ENCODE measurements at regions not wholly inside any gene's neighbourhood (a gene's known extent, or its start where the extent isn't known, plus 50 kb on each side); places are given as distances from the start of the nearest gene placed in this dataset.

DNA sequence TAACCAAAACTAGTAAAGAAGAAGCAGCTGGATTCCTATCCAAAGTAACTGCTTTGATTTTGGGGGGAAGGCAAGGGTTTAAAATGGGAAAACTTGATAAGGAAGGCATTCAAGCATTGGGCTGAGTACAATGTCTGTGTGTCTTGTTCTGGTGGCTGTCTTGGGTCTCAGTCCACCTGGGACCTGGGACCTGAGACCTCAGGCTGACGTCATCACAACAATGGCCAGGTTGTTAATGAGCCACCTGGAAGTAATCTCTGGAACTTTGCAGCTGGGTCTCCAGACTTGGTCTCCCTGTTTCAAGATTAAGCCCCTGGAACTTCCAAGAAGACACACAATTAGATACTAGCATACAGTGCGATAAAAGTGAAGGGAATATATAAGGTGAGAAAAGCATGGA is 157.5 kb downstream of the PIK3R1 start:
- no peak for ATAC-seq
- Mint-ChIP-seq H3K4me3 (no peak overlapping the region), H3K9me3 (peaks cover 3% of the 10 kb centered on the region), H3K27me3 (peaks cover 37% of the 10 kb centered on the region), H3K36me3 (no peaks in the 10 kb centered on the region), H3K4me1 (peaks cover 44% of the 10 kb centered on the region), H3K27ac (no peak overlapping the region)

DNA sequence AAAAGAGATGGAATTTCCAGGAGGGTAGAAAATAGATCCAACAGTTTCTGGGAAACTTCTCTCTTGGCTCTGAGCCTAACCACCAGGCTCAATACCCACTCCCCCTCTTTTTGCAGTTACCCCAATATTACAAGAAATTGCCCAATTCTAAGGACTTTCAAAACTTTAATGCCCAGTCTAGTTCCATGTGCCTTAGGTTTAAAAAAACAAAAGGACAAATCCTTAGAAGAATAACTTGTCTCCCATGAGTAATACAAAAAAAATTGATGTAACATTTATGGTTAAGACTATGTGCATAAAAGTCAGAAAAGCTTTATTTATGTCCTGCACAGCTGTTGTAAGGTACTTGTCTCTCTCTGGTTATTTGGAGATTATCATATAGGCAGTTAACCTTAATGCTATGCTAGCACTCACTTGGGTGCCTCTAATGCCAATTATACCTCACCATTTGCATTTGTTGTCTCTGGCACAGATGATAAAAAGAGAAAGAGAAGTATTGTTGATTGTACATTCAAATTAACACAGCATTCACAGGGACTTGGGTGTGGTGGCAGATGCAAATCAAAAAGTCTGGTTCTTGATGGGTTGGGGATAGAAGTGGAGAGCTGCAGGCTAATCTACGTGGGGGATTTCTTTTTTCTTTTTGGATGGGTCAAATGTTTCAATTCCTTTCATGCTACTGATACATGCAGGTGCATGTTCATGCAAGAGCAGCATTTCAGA is 159.4 kb downstream of the PIK3R1 start:
- Mint-ChIP-seq H3K36me3 (no peaks in the 10 kb centered on the region), H3K4me3 (no peak overlapping the region), H3K27ac (no peak overlapping the region), H3K9me3 (peaks cover 3% of the 10 kb centered on the region), H3K27me3 (peaks cover 54% of the 10 kb centered on the region), H3K4me1 (peaks cover 42% of the 10 kb centered on the region)
- no peak for ATAC-seq

DNA sequence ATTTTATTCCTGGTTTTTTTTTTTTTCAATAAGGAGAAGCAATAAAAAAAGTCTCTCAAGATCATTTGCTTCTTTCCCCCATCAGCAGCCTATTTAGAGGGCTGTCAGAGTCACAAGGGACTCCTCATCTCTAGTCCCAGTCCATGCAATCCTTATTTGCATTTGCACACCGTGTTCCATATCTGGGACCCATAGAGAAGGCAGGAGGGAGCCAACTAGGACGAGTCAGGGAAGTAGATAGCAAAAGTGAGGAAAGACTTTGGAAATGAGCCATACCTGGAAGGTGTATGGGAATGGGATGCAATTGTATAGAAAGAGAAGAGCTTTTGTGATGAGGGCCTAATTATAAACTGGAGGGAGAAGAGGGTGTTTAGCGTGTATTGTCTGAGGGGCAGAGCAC is 160.0 kb downstream of the PIK3R1 start:
- Mint-ChIP-seq H3K9me3 (peaks cover 3% of the 10 kb centered on the region), H3K4me3 (no peak overlapping the region), H3K4me1 (peaks cover 47% of the 10 kb centered on the region), H3K36me3 (no peaks in the 10 kb centered on the region), H3K27me3 (peaks cover 54% of the 10 kb centered on the region), H3K27ac (no peak overlapping the region)
- no peak for ATAC-seq

DNA sequence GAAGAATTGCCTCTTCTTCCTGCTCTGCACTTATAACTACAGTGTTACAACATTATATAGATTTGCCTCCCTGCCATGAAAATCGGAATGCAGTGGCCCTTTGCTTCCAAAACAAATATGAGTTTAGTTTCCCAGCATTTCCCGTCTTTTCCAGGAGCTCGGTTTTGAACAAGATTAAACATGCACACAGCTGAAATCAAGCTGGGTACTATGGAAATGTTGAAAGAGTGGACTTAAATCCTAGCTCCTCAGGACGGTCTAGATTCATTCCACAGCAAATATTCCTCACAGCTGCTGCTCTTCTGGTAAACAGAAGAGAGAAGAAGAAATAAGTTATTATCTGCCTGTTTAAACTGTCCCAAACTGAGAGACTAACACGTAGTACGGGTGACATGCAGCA is 161.4 kb downstream of the PIK3R1 start:
- Mint-ChIP-seq H3K27ac (no peak overlapping the region), H3K9me3 (peaks cover 3% of the 10 kb centered on the region), H3K27me3 (peaks cover 52% of the 10 kb centered on the region), H3K4me3 (no peak overlapping the region), H3K36me3 (no peaks in the 10 kb centered on the region), H3K4me1 (peaks cover 44% of the 10 kb centered on the region)
- no peak for ATAC-seq

DNA sequence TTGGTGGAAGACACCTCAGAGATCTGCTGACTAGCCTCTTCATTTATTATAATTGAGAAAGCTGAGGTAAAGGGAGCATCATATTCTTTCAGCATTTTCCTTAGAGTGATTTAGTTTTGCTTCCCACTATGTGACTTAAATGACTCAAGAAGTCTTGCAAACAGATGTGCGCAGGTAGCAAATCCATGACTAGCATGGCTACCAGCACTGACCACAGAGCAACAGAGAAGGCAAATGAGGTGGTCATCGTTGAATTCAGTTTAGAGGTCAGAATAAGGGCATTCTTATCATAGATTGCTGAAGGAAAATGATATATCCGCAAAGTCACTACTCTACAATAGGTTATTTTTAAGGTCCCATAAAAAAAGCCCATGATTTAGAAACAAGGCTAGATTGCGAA is 162.2 kb downstream of the PIK3R1 start:
- ATAC-seq = no peak
- H3K9me3 Mint-ChIP-seq = peaks cover 3% of the 10 kb centered on the region
- H3K36me3 Mint-ChIP-seq = no peaks in the 10 kb centered on the region
- peaks cover 49% of the 10 kb centered on the region for H3K27me3 Mint-ChIP-seq
- H3K4me3 Mint-ChIP-seq = no peak overlapping the region
- H3K27ac Mint-ChIP-seq = no peak overlapping the region
- peaks cover 43% of the 10 kb centered on the region for H3K4me1 Mint-ChIP-seq

DNA sequence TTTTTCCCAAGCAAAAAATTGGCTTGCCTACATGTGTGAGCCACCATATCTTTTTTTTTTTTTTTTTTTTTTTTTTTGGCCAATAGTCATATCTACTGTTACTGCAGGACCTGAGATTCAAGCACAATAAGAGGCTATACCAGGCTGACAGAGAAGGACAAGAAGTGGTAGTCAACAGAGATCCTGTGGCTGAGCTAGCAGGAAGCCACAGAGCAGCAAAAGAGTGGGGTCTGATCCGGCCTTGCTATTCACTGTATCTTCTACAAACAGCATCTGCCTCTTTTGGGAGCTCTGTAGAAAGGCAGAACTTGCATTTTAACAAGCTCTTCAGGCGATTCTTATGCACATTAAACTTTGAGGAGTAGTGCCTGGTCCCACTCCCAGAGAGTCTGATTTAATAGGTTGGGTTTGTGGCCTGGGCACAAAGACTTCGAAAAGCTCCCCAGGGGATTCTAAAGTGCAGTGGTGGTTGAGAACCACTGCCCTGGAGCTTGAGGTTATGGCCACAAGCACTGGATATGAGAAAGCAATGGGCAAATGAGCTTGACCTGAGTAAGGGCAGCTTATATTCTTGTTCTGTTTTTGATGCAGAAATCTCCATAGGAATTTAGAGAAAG is 162.8 kb downstream of the PIK3R1 start:
- H3K4me3 Mint-ChIP-seq = no peak overlapping the region
- no peak overlapping the region for H3K27ac Mint-ChIP-seq
- ATAC-seq = peak; percentile 73
- no peaks in the 10 kb centered on the region for H3K36me3 Mint-ChIP-seq
- H3K9me3 Mint-ChIP-seq = peaks cover under 1% of the 10 kb centered on the region
- H3K4me1 Mint-ChIP-seq = peaks cover 43% of the 10 kb centered on the region
- H3K27me3 Mint-ChIP-seq = peaks cover 48% of the 10 kb centered on the region

DNA sequence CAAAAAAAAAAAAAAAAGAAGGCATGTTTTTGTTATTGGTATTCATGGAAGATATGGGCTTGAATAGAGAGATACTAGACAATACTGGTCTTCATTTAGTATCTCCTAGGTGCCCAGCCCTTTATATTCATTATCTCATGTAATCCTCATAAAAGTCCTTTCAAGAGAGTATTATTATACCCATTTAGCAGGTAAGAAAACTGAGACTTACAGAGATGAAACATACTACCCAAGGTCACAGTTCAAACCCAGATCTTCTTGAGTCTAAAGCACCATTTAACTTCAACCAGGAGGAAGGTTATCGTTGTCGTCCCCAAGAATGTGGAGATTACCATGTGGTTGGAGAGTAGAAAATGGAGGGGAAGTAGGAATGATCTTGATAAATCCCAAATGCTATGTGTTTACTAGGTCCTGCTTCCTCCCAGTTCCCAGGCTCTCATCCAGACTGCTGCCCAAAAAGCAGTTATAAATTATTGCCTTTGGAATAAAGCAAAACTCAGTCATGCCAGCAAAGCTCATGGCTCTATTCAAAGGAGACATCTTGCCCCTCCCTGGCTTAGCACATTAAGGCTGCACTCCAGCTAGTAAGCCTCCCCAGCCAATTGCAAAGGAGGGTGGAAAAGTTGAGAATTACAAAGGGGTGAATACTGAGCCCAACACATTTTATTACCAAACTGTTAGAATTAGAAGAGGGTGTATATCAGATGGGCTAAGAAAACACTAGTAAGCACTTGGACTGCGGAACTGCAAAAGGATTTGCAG is 163.9 kb downstream of the PIK3R1 start:
- Mint-ChIP-seq H3K4me1 (peaks cover 43% of the 10 kb centered on the region), H3K27me3 (peaks cover 44% of the 10 kb centered on the region), H3K36me3 (no peaks in the 10 kb centered on the region), H3K27ac (no peak overlapping the region), H3K4me3 (no peak overlapping the region), H3K9me3 (no peaks in the 10 kb centered on the region)
- no peak for ATAC-seq

DNA sequence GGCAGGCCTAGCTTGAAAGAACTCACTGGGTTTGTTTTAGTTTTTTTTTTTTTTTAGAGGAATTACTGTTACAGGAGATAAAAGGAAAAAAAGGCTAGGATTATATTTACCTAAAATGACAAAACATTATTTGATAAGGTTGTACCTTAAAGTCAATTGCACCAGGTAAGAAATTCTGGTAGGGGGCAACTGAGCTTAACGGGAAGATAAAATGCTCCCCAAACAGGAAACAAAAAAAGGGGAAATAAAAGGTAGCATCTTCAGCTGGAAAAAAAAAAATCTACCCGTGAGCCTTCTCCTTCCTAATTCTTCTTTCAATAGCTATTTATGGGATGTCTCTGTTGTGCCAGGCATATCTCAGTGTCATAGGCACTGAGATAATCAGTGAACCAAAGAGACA is 164.5 kb downstream of the PIK3R1 start:
- peaks cover 40% of the 10 kb centered on the region for H3K27me3 Mint-ChIP-seq
- H3K4me1 Mint-ChIP-seq = peaks cover 38% of the 10 kb centered on the region
- H3K27ac Mint-ChIP-seq = no peak overlapping the region
- no peaks in the 10 kb centered on the region for H3K9me3 Mint-ChIP-seq
- no peaks in the 10 kb centered on the region for H3K36me3 Mint-ChIP-seq
- ATAC-seq = no peak
- no peak overlapping the region for H3K4me3 Mint-ChIP-seq

DNA sequence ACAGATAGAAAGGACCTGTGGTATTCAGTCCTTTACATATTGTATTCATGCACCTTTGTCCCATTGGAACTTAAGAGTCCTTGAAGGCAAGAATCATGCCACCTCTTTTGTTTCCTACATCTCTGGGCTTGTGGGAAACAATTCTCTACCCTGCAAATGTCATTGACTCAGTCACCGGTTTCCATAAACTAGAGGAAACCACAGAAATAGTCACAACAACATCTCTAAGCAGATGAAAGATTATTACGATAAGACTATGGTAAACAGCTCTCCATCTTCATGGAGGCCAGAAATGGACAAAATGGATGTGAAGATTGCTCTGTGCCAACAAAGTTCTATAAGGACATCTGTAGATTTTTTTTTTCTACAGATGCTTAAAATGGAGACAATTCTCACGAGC is 165.5 kb downstream of the PIK3R1 start:
- Mint-ChIP-seq H3K36me3 (no peaks in the 10 kb centered on the region), H3K27ac (no peak overlapping the region), H3K9me3 (no peaks in the 10 kb centered on the region), H3K4me3 (no peak overlapping the region), H3K27me3 (peaks cover 34% of the 10 kb centered on the region), H3K4me1 (peaks cover 30% of the 10 kb centered on the region)
- no peak for ATAC-seq

DNA sequence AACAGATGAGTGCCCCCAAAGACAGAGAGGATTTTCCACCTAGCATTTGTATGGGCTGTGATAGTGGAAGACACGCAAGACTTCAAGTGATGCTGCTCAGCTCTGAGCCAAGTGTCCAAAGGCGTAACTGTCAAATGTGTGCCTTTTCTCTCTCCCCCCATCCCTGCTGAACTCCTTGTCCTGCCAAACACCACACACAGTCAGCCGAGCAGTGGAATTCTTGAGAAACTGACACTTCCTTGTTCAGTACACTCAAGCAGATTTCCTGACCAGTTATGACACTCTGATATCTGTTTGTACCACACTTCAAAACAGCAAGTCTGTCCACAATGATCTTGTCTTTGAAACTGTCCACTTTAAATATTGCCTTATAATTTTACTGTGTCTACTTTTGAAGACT is 166.4 kb downstream of the PIK3R1 start:
- H3K27ac Mint-ChIP-seq = peak overlapping the region; percentile 29
- H3K4me3 Mint-ChIP-seq = no peak overlapping the region
- ATAC-seq = no peak
- H3K36me3 Mint-ChIP-seq = no peaks in the 10 kb centered on the region
- H3K27me3 Mint-ChIP-seq = peaks cover 34% of the 10 kb centered on the region
- H3K4me1 Mint-ChIP-seq = peaks cover 30% of the 10 kb centered on the region
- H3K9me3 Mint-ChIP-seq = no peaks in the 10 kb centered on the region

DNA sequence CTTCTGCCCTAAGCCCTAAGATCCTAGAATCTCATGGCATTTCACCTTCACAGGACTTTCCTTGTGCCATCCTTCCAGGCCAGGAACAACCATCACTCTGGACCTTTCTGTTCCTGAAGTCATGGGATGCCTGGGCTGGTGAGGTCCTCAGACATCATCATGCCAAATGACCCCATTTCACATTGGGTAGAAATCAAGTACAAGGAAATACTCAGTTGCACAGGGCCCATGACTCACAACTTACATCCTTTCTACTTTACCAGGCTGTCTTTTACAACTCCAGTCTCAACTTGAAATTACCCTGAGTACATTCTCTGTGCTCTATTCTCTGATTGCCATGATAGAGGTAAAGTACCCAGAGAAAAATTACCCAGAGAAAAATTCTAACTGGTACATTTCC is 167.1 kb downstream of the PIK3R1 start:
- H3K36me3 Mint-ChIP-seq = no peaks in the 10 kb centered on the region
- no peak for ATAC-seq
- H3K27ac Mint-ChIP-seq = peak overlapping the region; percentile 29
- H3K27me3 Mint-ChIP-seq = peaks cover 30% of the 10 kb centered on the region
- no peak overlapping the region for H3K4me3 Mint-ChIP-seq
- peaks cover 28% of the 10 kb centered on the region for H3K4me1 Mint-ChIP-seq
- no peaks in the 10 kb centered on the region for H3K9me3 Mint-ChIP-seq

DNA sequence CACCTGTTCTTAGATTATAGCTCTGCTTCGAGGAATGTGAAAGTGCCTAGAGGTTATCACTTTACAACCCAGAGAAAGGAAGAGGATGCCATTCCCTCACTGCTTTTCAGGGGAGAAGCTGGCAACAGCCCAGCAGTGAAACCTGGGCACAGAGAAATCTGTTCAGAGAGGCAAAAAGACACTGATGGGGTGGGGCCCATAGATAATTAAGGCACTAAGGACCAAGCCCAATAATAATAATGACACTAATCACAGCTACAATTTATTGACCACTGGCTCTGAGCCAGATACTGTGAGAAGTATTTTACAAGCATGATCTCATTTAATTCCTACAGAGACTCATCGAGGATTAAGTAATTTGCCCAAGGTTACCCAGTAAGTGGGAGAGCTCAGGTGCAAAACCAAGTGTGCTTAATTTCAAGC is 168.3 kb downstream of the PIK3R1 start:
- Mint-ChIP-seq H3K4me3 (no peak overlapping the region), H3K27me3 (peaks cover 18% of the 10 kb centered on the region), H3K9me3 (no peaks in the 10 kb centered on the region), H3K36me3 (no peaks in the 10 kb centered on the region), H3K4me1 (peaks cover 16% of the 10 kb centered on the region), H3K27ac (no peak overlapping the region)
- ATAC-seq = no peak

DNA sequence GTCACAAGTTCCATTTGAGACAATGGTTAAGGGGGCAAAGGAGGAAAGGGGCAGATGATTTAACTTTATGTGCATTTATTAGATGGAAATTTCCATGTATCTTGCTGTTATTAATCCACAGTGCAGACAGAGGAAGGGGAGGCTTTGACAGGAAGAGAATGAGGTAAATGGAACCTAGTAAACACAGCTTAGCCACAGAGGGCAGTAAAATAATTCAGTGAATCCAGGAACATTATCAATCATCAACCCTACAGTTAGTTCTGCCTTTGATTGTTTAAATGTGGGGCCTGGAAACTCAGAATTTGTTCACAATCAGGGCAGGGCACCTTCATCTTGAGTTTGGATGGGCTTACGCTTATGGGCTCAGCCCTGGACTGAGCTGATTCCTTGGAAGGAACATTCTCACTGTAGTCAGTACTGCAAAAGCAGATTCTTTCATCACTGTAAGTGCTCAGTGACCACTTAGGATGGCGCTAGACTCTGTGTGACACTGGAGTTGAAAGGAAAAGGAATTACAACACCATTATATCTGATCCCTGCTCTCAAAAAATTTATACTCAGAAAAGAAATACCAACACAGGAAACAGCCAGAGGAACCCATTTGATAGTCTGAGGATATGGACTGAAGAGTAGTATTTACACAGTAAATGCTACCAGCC is 169.5 kb downstream of the PIK3R1 start:
- Mint-ChIP-seq H3K4me3 (no peak overlapping the region), H3K36me3 (no peaks in the 10 kb centered on the region), H3K27ac (peak overlapping the region; percentile 32), H3K27me3 (peaks cover 9% of the 10 kb centered on the region), H3K4me1 (peaks cover 11% of the 10 kb centered on the region), H3K9me3 (no peaks in the 10 kb centered on the region)
- no peak for ATAC-seq

DNA sequence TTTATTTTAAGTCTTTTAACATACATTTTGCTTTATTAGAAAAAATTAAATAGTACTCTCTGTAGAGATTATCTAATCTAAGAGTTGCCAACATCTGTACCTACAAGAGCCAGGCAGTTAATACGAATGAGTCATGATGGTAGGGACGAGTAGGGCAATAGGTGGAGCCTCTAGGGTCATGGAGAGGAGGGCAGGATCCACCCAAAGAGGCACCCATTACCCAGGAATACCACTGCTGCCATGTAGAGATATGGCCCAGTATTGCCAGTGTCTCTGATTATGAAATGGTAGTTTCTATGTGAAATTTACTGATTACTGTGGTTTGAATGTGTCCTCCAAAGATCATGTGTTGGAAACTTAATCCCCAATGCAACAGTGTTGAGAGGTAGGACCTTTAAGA is 170.4 kb downstream of the PIK3R1 start:
- ATAC-seq = no peak
- Mint-ChIP-seq H3K9me3 (no peaks in the 10 kb centered on the region), H3K4me3 (no peak overlapping the region), H3K4me1 (peaks cover 6% of the 10 kb centered on the region), H3K36me3 (no peaks in the 10 kb centered on the region), H3K27me3 (peaks cover 9% of the 10 kb centered on the region), H3K27ac (no peak overlapping the region)

DNA sequence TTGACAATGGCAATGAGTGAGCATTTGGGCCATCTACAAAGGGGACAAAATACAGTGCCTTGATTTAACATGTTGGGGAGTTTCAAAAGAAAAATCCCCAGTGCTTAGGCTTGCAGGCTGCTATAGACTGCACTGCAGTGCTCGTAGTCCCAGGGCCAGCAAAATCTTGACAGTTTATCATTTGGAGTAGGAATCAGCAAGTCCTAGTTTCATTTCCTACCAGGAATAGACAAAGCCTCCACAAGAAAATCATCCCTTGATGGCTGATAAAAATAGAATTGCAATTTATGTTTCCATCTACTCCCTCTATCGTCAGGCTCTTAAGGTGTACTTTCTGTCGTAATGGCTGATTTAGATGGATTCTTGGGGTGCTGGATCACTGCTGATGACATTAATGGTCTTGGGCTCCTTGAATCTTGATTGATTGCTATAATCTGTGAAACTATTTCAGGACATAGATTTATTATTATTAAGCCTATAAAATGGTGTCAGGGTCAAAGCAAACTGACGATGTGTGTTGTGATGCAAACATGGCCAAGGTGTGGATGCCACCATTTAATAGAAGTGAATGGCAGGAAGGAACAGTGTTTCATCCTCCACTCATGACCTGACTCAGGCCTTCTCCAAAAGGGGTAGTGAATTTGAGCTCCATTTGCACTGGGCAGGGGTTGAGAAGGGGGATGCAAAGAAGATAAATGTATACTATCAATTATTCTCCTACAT is 171.7 kb downstream of the PIK3R1 start:
- no peak for ATAC-seq
- H3K27me3 Mint-ChIP-seq = peaks cover 9% of the 10 kb centered on the region
- no peak overlapping the region for H3K27ac Mint-ChIP-seq
- peaks cover 4% of the 10 kb centered on the region for H3K9me3 Mint-ChIP-seq
- H3K36me3 Mint-ChIP-seq = no peaks in the 10 kb centered on the region
- H3K4me3 Mint-ChIP-seq = no peak overlapping the region
- peaks cover 5% of the 10 kb centered on the region for H3K4me1 Mint-ChIP-seq

Data from stimulated activated memory B cell treated with anti-CD40 and anti-IgM and Interleukin-4, amounts not matched to agents 10 μg/mL and 1 μg/mL and 100 μg/mL, for 72 hours (primary cell).